ENCODE measurements at regions not wholly inside any gene's neighbourhood (a gene's known extent, or its start where the extent isn't known, plus 50 kb on each side); places are given as distances from the start of the nearest gene placed in this dataset.

GRCh38 chr21:28104346-28104745 lies 888.3 kb downstream of the LTN1 start:
- H3K4me1 Mint-ChIP-seq: no peaks in the 10 kb centered on the region
- intact Hi-C loops (cut with micrococcal nuclease): no loop called here
- DNase-seq: no peak
- no peaks in the 10 kb centered on the region for H3K27me3 Mint-ChIP-seq
- Histone ChIP-seq H3K9me3 (ENCODE audit: control insufficient read depth in 1 of 2, low read length in 2 of 2) (no peaks in the 10 kb centered on the region), H3K4me1 (ENCODE audit: insufficient read depth, low read length) (no peaks in the 10 kb centered on the region), H3K36me3 (ENCODE audit: insufficient read depth, low read length) (no peaks in the 10 kb centered on the region), H3K27ac (ENCODE audit: low read depth, low read length) (no peak overlapping the region), H3K4me3 (ENCODE audit: low read length in 2 of 2) (no peak overlapping the region), H3K27me3 (ENCODE audit: insufficient read depth, low read length) (no peaks in the 10 kb centered on the region)
- no peak overlapping the region for H3K4me3 Mint-ChIP-seq
- H3K27ac Mint-ChIP-seq: no peak overlapping the region
- no peaks in the 10 kb centered on the region for H3K36me3 Mint-ChIP-seq
- peaks cover 0 to 2% (median 0%) of the 10 kb centered on the region in 8 donors for H3K9me3 Mint-ChIP-seq
- POLR2A ChIA-PET (ENCODE audit: partially characterized antibody): no interaction called here
- CTCF ChIA-PET (ENCODE audit: partially characterized antibody): no interaction called here

DNA sequence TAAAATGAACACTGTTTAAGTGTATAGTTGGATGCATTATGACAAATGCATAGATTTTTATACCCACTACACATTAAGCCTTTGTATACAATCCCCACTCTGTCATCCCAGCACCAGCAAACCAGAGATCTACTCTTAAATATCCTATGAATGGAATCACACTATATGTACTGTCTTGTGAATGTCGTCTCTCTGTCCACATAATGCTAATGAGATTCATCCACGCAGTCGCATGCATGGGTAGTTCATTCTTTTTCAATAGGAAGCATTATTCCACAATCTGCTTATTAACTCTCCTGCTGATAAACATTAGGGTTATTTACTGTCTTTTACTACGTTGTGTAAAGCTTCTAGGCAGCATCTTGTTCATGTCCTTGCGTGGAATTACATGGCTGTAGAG lies 892.3 kb downstream of the LTN1 start:
- no peaks in the 10 kb centered on the region for H3K4me1 Mint-ChIP-seq
- CTCF ChIA-PET (ENCODE audit: partially characterized antibody): no interaction called here
- POLR2A ChIA-PET (ENCODE audit: partially characterized antibody): no interaction called here
- no peaks in the 10 kb centered on the region for H3K27me3 ChIP-seq (ENCODE audit: insufficient read depth, low read length)
- no peaks in the 10 kb centered on the region for H3K36me3 ChIP-seq (ENCODE audit: insufficient read depth, low read length)
- no peaks in the 10 kb centered on the region for H3K9me3 ChIP-seq (ENCODE audit: control insufficient read depth in 1 of 2, low read length in 2 of 2)
- no peaks in the 10 kb centered on the region for H3K27me3 Mint-ChIP-seq
- no peaks in the 10 kb centered on the region for H3K36me3 Mint-ChIP-seq
- no peak for DNase-seq
- no peaks in the 10 kb centered on the region for H3K4me1 ChIP-seq (ENCODE audit: insufficient read depth, low read length)
- intact Hi-C loops (cut with micrococcal nuclease): no loop called here
- H3K4me3 Mint-ChIP-seq: no peak overlapping the region
- no peaks in the 10 kb centered on the region for H3K9me3 Mint-ChIP-seq
- H3K4me3 ChIP-seq (ENCODE audit: low read length in 2 of 2): no peak overlapping the region
- H3K27ac Mint-ChIP-seq: no peak overlapping the region
- H3K27ac ChIP-seq (ENCODE audit: low read depth, low read length): no peak overlapping the region

GRCh38 chr21:28099001-28099705 lies 893.5 kb downstream of the LTN1 start:
- Mint-ChIP-seq H3K36me3 (no peaks in the 10 kb centered on the region), H3K27me3 (no peaks in the 10 kb centered on the region), H3K27ac (no peak overlapping the region), H3K9me3 (no peaks in the 10 kb centered on the region), H3K4me1 (no peaks in the 10 kb centered on the region), H3K4me3 (no peak overlapping the region)
- Histone ChIP-seq H3K9me3 (ENCODE audit: control insufficient read depth in 1 of 2, low read length in 2 of 2) (no peaks in the 10 kb centered on the region), H3K4me3 (ENCODE audit: low read length in 2 of 2) (no peak overlapping the region), H3K4me1 (ENCODE audit: insufficient read depth, low read length) (no peaks in the 10 kb centered on the region), H3K27ac (ENCODE audit: low read depth, low read length) (no peak overlapping the region), H3K27me3 (ENCODE audit: insufficient read depth, low read length) (no peaks in the 10 kb centered on the region), H3K36me3 (ENCODE audit: insufficient read depth, low read length) (no peaks in the 10 kb centered on the region)
- intact Hi-C loops (cut with micrococcal nuclease): no loop called here
- DNase-seq: no peak
- POLR2A ChIA-PET (ENCODE audit: partially characterized antibody): no interaction called here
- CTCF ChIA-PET (ENCODE audit: partially characterized antibody): no interaction called here

GRCh38 chr21:28091466-28091865 lies 901.2 kb downstream of the LTN1 start:
- Mint-ChIP-seq H3K4me3 (no peak overlapping the region), H3K27me3 (no peaks in the 10 kb centered on the region), H3K36me3 (no peaks in the 10 kb centered on the region), H3K27ac (no peak overlapping the region), H3K4me1 (no peaks in the 10 kb centered on the region), H3K9me3 (peaks cover 0 to 6% (median 0%) of the 10 kb centered on the region in 8 donors)
- H3K27me3 ChIP-seq (ENCODE audit: insufficient read depth, low read length): no peaks in the 10 kb centered on the region
- POLR2A ChIA-PET (ENCODE audit: partially characterized antibody): no interaction called here
- no peak overlapping the region for H3K4me3 ChIP-seq (ENCODE audit: low read length in 2 of 2)
- H3K9me3 ChIP-seq (ENCODE audit: control insufficient read depth in 1 of 2, low read length in 2 of 2): no peaks in the 10 kb centered on the region
- H3K36me3 ChIP-seq (ENCODE audit: insufficient read depth, low read length): no peaks in the 10 kb centered on the region
- no peaks in the 10 kb centered on the region for H3K4me1 ChIP-seq (ENCODE audit: insufficient read depth, low read length)
- CTCF ChIA-PET (ENCODE audit: partially characterized antibody): no interaction called here
- no peak overlapping the region for H3K27ac ChIP-seq (ENCODE audit: low read depth, low read length)
- intact Hi-C loops (cut with micrococcal nuclease): no loop called here
- DNase-seq: no peak

- Mint-ChIP-seq H3K36me3 (no peaks in the 10 kb centered on the region), H3K4me1 (no peaks in the 10 kb centered on the region), H3K4me3 (no peak overlapping the region), H3K9me3 (peaks cover 0 to 6% (median 0%) of the 10 kb centered on the region in 8 donors), H3K27ac (no peak overlapping the region), H3K27me3 (no peaks in the 10 kb centered on the region)
- no peak overlapping the region for H3K4me3 ChIP-seq (ENCODE audit: low read length in 2 of 2)
- H3K4me1 ChIP-seq (ENCODE audit: insufficient read depth, low read length): no peaks in the 10 kb centered on the region
- H3K9me3 ChIP-seq (ENCODE audit: control insufficient read depth in 1 of 2, low read length in 2 of 2): no peaks in the 10 kb centered on the region
- ChIA-PET CTCF (ENCODE audit: partially characterized antibody) (no interaction called here), POLR2A (ENCODE audit: partially characterized antibody) (no interaction called here)
- no peaks in the 10 kb centered on the region for H3K27me3 ChIP-seq (ENCODE audit: insufficient read depth, low read length)
- H3K36me3 ChIP-seq (ENCODE audit: insufficient read depth, low read length): no peaks in the 10 kb centered on the region
- intact Hi-C loops (cut with micrococcal nuclease): no loop called here
- no peak overlapping the region for H3K27ac ChIP-seq (ENCODE audit: low read depth, low read length)
- DNase-seq: no peak
Observed at GRCh38 chr21:28090546-28090945, 902.1 kb downstream of the LTN1 start.

GRCh38 chr21:28089599-28090441 lies 902.9 kb downstream of the LTN1 start:
- Histone ChIP-seq H3K27me3 (ENCODE audit: insufficient read depth, low read length) (no peaks in the 10 kb centered on the region), H3K27ac (ENCODE audit: low read depth, low read length) (no peak overlapping the region), H3K9me3 (ENCODE audit: control insufficient read depth in 1 of 2, low read length in 2 of 2) (no peaks in the 10 kb centered on the region), H3K4me3 (ENCODE audit: low read length in 2 of 2) (no peak overlapping the region), H3K4me1 (ENCODE audit: insufficient read depth, low read length) (no peaks in the 10 kb centered on the region), H3K36me3 (ENCODE audit: insufficient read depth, low read length) (no peaks in the 10 kb centered on the region)
- Mint-ChIP-seq H3K27me3 (no peaks in the 10 kb centered on the region), H3K9me3 (peaks cover 0 to 7% (median 0%) of the 10 kb centered on the region in 8 donors), H3K36me3 (no peaks in the 10 kb centered on the region), H3K27ac (no peak overlapping the region), H3K4me1 (no peaks in the 10 kb centered on the region), H3K4me3 (no peak overlapping the region)
- no peak for DNase-seq
- intact Hi-C loops (cut with micrococcal nuclease): no loop called here
- ChIA-PET CTCF (ENCODE audit: partially characterized antibody) (no interaction called here), POLR2A (ENCODE audit: partially characterized antibody) (no interaction called here)

GRCh38 chr21:28086861-28087581 lies 905.7 kb downstream of the LTN1 start:
- no peaks in the 10 kb centered on the region for H3K27me3 Mint-ChIP-seq
- Histone ChIP-seq H3K4me3 (ENCODE audit: low read length in 2 of 2) (no peak overlapping the region), H3K27me3 (ENCODE audit: insufficient read depth, low read length) (no peaks in the 10 kb centered on the region), H3K27ac (ENCODE audit: low read depth, low read length) (no peak overlapping the region), H3K36me3 (ENCODE audit: insufficient read depth, low read length) (no peaks in the 10 kb centered on the region), H3K4me1 (ENCODE audit: insufficient read depth, low read length) (no peaks in the 10 kb centered on the region), H3K9me3 (ENCODE audit: control insufficient read depth in 1 of 2, low read length in 2 of 2) (no peaks in the 10 kb centered on the region)
- H3K4me1 Mint-ChIP-seq: no peaks in the 10 kb centered on the region
- ChIA-PET POLR2A (ENCODE audit: partially characterized antibody) (no interaction called here), CTCF (ENCODE audit: partially characterized antibody) (no interaction called here)
- intact Hi-C loops (cut with micrococcal nuclease): no loop called here
- no peak for DNase-seq
- H3K36me3 Mint-ChIP-seq: no peaks in the 10 kb centered on the region
- H3K4me3 Mint-ChIP-seq: no peak overlapping the region
- peaks cover 0 to 7% (median 0%) of the 10 kb centered on the region in 8 donors for H3K9me3 Mint-ChIP-seq
- H3K27ac Mint-ChIP-seq: no peak overlapping the region

Data from CD4-positive, alpha-beta memory T cell (primary cell).